IPS-20b (cell line): ENCODE measurements at regions not wholly inside any gene's neighbourhood (a gene's known extent, or its start where the extent isn't known, plus 50 kb on each side); places are given as distances from the start of the nearest gene placed in this dataset.
"Not testable (repeated sequence)": the region's sequence is repeated elsewhere in the genome, so short reads cannot be mapped to it uniquely, and the experiment has no call there.

ENCODE experiments used
- H3K27ac ChIP-seq: one replicate; pipeline ENCODE4 v1.5.1; 2013; ENCODE audit warnings: low read length
- H3K27me3 ChIP-seq: 2 replicates; pipeline ENCODE4 v1.6.1; 2013; ENCODE audit warnings: mild to moderate bottlenecking, low read length, inconsistent platforms; ENCODE audit not compliant: insufficient read depth
- H3K36me3 ChIP-seq: 2 replicates; pipeline ENCODE4 v1.6.1; 2013; ENCODE audit warnings: low read depth, mild to moderate bottlenecking, inconsistent platforms, low read length, moderate library complexity; ENCODE audit not compliant: insufficient read depth
- H3K4me1 ChIP-seq: 2 replicates; pipeline ENCODE4 v1.6.1; 2013; ENCODE audit warnings: mild to moderate bottlenecking, control low read depth, inconsistent platforms, low read length, moderate library complexity; ENCODE audit not compliant: insufficient read depth
- H3K4me3 ChIP-seq: 2 replicates; pipeline ENCODE4 v1.5.1; 2013; ENCODE audit warnings: mild to moderate bottlenecking, low read length, inconsistent platforms
- H3K9ac ChIP-seq: 2 replicates; pipeline ENCODE4 v1.6.1; 2013; ENCODE audit warnings: low read depth, mild to moderate bottlenecking, inconsistent platforms, low read length, moderate library complexity
- H3K9me3 ChIP-seq: 2 replicates; pipeline ENCODE4 v1.6.1; 2013; ENCODE audit warnings: mild to moderate bottlenecking, low read depth, low read length, inconsistent platforms; ENCODE audit not compliant: insufficient read depth

GRCh38 chr15:17026633-17027032 lies 3515.0 kb downstream of the GOLGA6L6 start:
- H3K4me1 ChIP-seq = no peaks in the 10 kb centered on the region
- H3K9ac ChIP-seq = no peak overlapping the region
- no peaks in the 10 kb centered on the region for H3K27me3 ChIP-seq
- no peak overlapping the region for H3K4me3 ChIP-seq
- no peak overlapping the region for H3K27ac ChIP-seq
- H3K9me3 ChIP-seq = peaks cover 91% of the 10 kb centered on the region
- no peaks in the 10 kb centered on the region for H3K36me3 ChIP-seq

GRCh38 chr15:17022040-17022439 lies 3519.6 kb downstream of the GOLGA6L6 start:
- peaks cover 78% of the 10 kb centered on the region for H3K9me3 ChIP-seq
- not testable (repeated sequence) for H3K27me3 ChIP-seq, H3K4me1 ChIP-seq, H3K27ac ChIP-seq, H3K4me3 ChIP-seq, H3K9ac ChIP-seq, H3K36me3 ChIP-seq
